SK-N-MC (cell line): ENCODE measurements at regions not wholly inside any gene's neighbourhood (a gene's known extent, or its start where the extent isn't known, plus 50 kb on each side); places are given as distances from the start of the nearest gene placed in this dataset.

Experiments used
- EZH2 ChIP-seq: fragments of 200-600 bp; sonication (generic); IDR thresholded peaks from one replicate; pipeline ENCODE4 v1.6.1; 2017; ENCODE audit warnings: antibody characterized with exemption
- FOXP2 ChIP-seq: optimal IDR thresholded peaks from 2 replicates; pipeline ENCODE3; 2011; ENCODE audit warnings: mild to moderate bottlenecking, moderate library complexity; ENCODE audit not compliant: insufficient read depth; ENCODE audit errors: extremely low read length, control extremely low read depth
- POLR2AphosphoS5 ChIP-seq: IDR thresholded peaks from 2 replicates; pipeline ENCODE4 v1.6.1; 2012; ENCODE audit warnings: mild to moderate bottlenecking, low read depth, low read length, borderline replicate concordance

- TF ChIP-seq POLR2AphosphoS5 (no peak), EZH2 (no peak), FOXP2 (no peak)
These were observed 655.4 kb downstream of the LTN1 start for GRCh38 chr21:28337315-28337714.
